HG03097 (cell line): ENCODE measurements at regions not wholly inside any gene's neighbourhood (a gene's known extent, or its start where the extent isn't known, plus 50 kb on each side); places are given as distances from the start of the nearest gene placed in this dataset.
"Not testable (repeated sequence)": the region's sequence is repeated elsewhere in the genome, so short reads cannot be mapped to it uniquely, and the experiment has no call there.

ENCODE experiments used
- ATAC-seq: cut with Tn5 transposase; IDR thresholded peaks from one replicate; pipeline ENCODE4 v1.9.1; 2021; ENCODE audit not compliant: unreplicated experiment, low FRiP score

GRCh38 chr10:64586934-64587503 is 1065.8 kb downstream of the REEP3 start:
- ATAC-seq = no peak

- ATAC-seq = no peak
Measured at GRCh38 chr10:64594072-64594471, 1072.9 kb downstream of the REEP3 start.

- ATAC-seq = no peak
Measured at GRCh38 chr10:64598600-64598999, 1077.4 kb downstream of the REEP3 start.

- ATAC-seq = no peak
Measured at GRCh38 chr10:64601298-64601697, 1080.1 kb downstream of the REEP3 start.

- no peak for ATAC-seq
Measured at GRCh38 chr10:64617085-64617484, 1095.9 kb downstream of the REEP3 start.

GRCh38 chr10:64619102-64619501 is 1097.9 kb downstream of the REEP3 start:
- no peak for ATAC-seq

- no peak for ATAC-seq
Measured at GRCh38 chr10:64626924-64627323, 1105.7 kb downstream of the REEP3 start.

GRCh38 chr10:64630534-64630933 is 1109.3 kb downstream of the REEP3 start:
- ATAC-seq = no peak

GRCh38 chr10:64635906-64636305 is 1114.7 kb downstream of the REEP3 start:
- no peak for ATAC-seq

GRCh38 chr10:64636461-64636860 is 1115.3 kb downstream of the REEP3 start:
- no peak for ATAC-seq

- ATAC-seq = no peak
Measured at GRCh38 chr10:64637939-64638338, 1116.7 kb downstream of the REEP3 start.

GRCh38 chr10:64648915-64649314 is 1127.7 kb downstream of the REEP3 start:
- no peak for ATAC-seq

GRCh38 chr10:64658528-64658927 is 1137.3 kb downstream of the REEP3 start:
- no peak for ATAC-seq

- ATAC-seq = no peak
Measured at GRCh38 chr10:64659311-64659710, 1138.1 kb downstream of the REEP3 start.

- ATAC-seq = no peak
Measured at GRCh38 chr10:64682043-64682442, 1160.8 kb downstream of the REEP3 start.

- no peak for ATAC-seq
Measured at GRCh38 chr10:64690194-64690593, 1169.0 kb downstream of the REEP3 start.

GRCh38 chr10:64699244-64699643 is 1178.0 kb downstream of the REEP3 start:
- ATAC-seq = no peak

GRCh38 chr10:64702086-64702485 is 1180.9 kb downstream of the REEP3 start:
- ATAC-seq = not testable (repeated sequence)

GRCh38 chr10:64708884-64709681 is 1187.9 kb downstream of the REEP3 start:
- ATAC-seq = no peak

GRCh38 chr10:64726466-64726865 is 1205.3 kb downstream of the REEP3 start:
- no peak for ATAC-seq

- no peak for ATAC-seq
Measured at GRCh38 chr10:64731016-64731415, 1209.8 kb downstream of the REEP3 start.

GRCh38 chr10:64732372-64732957 is 1211.3 kb downstream of the REEP3 start:
- ATAC-seq = no peak
